Kidney tubule cell (primary cell): ENCODE measurements at regions not wholly inside any gene's neighbourhood (a gene's known extent, or its start where the extent isn't known, plus 50 kb on each side); places are given as distances from the start of the nearest gene placed in this dataset.
"Not testable (repeated sequence)": the region's sequence is repeated elsewhere in the genome, so short reads cannot be mapped to it uniquely, and the experiment has no call there.

ENCODE experiments used
- DNase-seq: peaks from one replicate; pipeline ENCODE4 v3.0.0-alpha.2; 2018; ENCODE audit warnings: low spot score

DNA sequence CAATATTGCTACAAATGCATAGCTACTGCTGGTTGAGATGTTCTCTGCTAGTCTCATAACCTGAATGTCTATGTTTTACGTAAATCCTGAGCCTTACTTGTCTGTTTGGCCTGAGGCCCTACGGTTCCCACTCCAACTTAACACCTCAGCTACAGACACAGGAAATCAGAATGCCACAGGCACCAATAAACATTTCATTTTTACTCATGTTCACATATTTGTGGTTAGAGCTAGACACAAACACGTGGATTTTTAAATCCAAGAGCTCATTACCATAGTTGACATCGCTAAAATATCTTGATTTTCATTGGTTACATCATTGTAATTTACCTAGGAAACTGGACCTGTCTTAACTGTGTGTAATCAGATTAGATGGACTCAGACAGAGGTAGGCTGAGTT lies 263.8 kb upstream of the CDH19 start:
- peak; percentile 10 for DNase-seq

DNA sequence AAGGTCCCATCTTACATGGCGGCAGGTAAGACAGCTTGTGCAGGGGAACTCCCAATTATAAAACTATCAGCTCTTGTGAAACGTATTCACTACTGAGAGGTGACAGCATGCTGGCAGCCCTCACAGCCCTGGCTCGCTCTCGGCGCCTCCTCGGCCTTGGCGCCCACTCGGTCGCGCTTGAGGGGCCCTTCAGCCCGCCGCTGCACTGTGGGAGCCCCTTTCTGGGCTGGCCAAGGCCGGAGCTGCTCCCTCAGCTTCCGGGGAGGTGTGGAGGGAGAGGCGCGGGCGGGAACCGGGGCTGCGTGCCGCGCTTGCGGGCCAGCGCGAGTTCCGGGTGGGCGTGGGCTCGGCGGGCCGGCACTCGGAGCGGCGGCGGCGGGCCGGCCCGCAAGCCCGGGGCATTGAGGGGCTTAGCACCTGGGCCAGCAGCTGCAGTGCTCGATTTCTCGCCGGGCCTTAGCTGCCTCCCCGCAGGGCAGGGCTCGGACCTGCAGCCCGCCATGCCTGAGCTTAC lies 262.6 kb upstream of the CDH19 start:
- DNase-seq = not testable (repeated sequence)

DNA sequence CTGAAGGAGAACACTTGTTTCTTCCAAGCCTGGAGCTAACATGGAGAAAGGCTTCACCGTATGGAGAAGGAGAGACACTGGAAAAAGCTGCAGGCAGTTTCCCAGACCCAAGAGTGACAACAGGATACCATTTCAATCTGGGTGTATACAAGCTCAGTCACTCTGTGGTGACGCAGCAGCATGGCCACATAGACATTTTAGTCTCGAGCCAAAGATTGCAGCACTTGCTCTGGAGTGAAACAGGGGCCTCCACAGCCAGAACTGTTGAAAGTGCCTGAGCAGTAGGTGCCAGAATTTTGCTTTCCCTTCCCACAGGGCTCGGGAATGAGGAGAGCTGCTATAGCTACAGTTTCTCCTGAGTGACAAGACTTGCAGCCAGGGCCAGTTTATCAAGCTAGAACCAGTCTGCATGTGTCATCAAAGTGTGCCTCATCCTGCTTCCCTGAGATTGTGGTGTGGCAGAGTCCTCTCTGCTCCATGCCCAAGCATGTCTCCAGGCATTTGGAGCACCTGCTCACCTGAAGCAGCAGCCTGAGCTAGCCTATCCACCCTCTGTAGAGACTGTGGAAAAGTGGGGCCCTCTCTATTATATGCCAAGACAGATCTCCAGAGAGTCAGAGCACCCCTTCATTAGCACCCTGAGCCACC lies 234.6 kb upstream of the CDH19 start:
- no peak for DNase-seq

DNA sequence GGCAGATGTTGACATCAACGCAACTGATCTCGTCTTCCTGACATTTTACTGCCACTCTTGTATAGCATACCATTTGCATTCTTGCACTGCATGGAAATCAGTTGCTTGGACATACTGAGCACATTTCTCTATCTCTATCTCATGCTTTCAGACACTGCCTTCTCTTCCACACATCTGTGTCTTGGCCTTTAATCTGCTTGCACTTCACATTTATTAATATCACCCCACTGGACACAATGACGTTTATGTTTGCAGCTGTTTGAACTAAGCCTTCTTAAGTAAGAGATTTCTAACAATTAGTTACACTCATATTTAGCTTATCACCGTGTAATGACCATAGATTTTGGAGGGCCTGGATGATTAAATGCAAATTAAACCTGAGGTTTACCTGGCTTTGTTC lies 229.8 kb upstream of the CDH19 start:
- no peak for DNase-seq

DNA sequence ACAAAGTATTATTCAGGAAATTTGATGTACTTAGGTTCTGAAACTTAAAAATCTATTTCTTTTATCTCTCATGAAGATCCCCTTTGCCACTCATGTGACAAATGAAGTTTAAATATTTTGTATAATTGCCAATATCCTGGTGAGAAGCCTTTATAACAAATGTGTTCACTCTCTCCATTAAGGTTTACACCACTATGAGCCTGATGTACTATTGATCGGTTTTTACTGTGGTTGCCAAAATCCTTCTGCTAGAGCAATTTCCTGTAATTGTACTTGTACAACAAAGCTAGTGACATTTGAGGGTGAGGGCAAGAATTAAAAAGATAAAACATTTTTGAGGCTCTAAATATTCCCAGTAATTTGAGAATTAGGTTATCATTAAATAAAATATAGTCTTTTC lies 222.3 kb upstream of the CDH19 start:
- no peak for DNase-seq

DNA sequence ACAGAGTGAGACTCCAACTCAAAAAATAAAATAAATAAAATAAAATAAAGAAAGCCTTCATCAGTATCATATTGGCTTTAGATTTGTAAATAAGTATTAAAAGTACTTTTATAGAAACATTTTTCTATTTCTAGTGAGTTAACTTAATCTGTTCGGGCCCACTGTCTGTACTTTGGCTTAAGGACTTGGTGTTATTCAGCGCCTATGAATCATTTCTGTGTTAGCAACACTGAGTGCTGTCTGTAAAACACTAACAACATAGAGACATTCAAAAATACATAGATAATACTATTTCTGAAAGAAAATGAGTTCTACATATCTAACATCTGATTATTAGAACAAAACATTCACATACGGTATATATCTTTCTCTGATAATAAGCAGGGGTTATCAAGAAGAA lies 221.5 kb upstream of the CDH19 start:
- DNase-seq = no peak

DNA sequence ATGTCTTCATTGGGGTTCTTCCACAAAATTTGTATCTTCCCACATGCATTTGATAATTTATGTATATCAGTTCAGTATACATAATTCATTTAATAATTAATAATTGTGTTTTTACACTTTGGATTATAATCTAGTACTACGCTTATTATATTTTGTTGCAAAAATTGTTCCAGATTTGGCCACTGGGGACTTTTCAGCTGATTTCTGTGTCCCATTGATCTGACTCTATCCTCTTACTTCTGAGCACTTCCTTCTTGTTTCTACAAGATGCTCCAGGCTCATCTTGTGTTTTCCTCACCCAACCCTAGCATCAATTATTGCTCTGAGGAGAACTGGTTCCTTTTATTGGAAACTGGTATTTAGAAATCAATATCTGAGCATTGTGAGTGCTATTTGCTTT lies 215.3 kb upstream of the CDH19 start:
- DNase-seq = no peak

DNA sequence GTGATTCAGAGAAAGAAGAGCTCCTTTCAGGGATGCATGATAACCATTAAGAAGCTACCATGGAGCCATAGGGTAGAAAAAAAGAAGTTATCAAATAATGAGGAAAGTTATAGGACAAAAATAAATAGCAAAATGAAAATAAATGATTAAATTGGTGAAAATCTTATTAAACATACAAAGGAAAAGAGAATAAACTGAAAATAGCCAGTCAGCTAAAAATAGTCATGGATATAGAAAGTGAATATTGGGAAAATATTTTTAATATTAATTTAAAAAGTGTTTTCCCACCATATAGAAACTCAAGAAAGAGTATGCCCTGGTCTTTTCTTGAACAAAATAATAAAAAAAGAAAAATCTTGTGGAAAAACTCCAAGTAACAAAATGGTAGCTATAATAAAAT lies 209.2 kb upstream of the CDH19 start:
- DNase-seq = no peak

DNA sequence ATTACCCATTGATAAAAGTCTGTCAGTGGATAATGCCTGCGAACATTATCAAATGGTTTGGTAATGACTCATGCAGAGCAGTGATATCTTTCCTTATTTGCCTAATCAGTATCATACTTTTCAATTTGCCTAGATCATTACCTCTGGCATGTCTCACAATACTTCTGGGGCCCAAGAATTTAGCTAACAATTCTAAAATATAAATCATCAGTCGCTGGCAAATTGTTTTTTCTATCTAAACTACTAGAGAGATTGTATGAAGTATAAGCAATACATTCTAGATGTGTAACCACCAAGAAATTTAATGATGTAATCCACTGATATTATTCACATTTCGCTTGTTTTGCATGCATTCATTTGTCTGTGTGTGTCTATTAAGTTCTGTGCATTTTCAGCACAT lies 191.2 kb upstream of the CDH19 start:
- DNase-seq = no peak

DNA sequence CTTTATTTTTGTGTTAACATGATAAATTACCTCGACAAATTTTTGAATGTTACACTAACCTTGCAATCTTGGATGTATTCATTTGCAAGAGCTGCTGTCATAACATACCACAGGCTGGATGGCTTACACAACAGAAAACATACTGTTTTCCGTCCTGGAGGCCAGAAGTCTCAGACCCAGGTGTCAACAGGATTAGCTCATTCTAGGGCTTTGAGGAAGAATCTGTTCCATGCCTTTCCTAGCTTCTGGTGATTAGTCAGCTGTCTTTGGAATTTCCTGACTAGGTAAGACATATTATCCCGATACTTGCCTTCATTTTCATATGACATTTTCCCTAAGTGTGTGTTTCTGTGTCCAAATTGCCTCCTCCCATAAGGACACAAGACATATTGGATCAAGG lies 188.6 kb upstream of the CDH19 start:
- DNase-seq = peak; percentile 43

DNA sequence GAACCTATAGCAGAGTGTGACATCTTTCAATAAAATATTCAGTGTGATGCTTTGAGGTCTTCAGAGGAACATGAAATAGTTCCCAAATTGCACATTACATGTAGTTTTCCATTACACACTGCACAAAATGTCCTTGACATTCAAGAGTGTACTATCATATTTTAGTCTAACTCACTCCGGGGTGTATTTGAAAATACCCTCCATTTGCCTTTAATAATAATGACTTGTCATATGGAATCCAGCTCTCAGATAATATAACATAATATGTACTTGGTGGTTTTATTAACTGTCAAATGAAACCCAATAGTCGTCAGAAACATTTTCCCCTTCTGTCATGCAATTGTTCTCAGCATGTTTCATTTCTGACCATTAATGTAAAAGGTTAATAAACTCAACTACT lies 176.7 kb upstream of the CDH19 start:
- no peak for DNase-seq

DNA sequence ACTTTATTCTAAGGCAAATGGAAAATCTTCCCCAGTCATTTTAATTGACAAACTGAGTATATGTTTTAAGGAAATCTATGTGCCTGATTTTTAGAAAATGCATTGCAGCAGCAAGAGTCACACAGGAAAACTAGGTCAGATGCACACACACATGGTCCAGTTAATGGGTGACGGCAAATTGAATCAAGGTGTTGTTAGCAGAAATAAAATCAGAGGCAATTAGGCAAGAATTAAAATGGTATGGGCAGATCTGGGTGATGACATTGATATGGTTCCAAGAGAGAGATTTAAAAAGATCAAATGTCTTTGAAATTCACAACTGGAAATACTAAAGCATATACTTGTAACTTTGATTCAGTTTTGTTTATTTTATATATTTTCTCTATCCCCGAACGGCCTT lies 174.2 kb upstream of the CDH19 start:
- DNase-seq = no peak

DNA sequence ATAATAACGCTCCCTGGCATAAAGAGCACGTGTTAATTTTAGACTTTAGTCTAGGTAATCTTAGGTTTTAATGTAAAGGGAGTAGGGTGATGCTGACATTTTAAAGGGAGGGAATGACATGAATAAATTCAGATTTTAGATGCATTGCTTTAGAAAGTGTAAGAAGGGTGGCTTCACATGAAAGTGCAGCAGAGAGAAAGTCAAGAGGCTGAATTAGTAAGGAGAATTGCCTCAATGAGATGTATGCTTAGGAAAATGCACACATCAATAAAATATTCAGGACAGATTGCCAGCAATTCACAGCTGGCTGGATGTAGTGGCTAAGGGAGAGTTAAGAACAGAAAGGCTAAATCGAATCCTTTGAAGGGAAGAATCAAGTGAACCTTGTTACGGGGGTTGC lies 165.5 kb upstream of the CDH19 start:
- DNase-seq = no peak

DNA sequence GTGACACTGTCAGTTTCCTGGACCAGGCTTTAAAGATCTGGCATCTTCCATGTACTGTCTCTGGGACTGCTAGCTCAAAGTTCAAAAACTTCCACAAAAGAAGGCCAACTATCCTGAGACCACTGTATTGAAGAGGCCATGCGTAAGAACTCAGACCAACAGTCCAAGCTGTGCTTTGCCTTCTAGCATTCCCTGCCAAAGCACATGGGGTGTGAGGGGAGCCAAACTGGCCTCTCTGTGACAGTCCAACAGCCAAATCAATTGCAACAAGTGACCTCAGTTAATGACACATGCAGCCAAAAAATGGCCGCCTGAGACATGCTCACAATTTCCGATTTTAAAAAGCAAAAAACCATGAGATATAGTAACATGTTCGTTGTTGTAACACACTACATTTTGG lies 160.3 kb upstream of the CDH19 start:
- DNase-seq = no peak

DNA sequence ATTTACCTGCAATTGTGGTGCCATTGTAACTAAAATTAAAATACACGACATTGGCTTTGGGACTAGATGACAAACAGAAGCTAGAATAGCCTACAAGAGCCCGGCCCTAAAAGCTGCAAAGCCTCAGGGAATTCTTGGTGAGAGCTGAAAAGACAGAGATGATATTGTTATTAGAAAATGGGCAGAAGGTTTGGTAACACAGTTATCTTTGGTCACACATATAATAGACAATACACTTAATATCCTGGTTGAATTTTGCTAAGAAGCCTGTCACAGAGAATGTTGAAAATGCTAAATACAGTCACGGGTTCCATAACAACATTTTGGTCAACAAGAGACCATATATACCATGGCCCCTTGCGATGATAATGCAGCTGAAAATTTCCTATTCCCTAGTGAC lies 157.3 kb upstream of the CDH19 start:
- DNase-seq = no peak

DNA sequence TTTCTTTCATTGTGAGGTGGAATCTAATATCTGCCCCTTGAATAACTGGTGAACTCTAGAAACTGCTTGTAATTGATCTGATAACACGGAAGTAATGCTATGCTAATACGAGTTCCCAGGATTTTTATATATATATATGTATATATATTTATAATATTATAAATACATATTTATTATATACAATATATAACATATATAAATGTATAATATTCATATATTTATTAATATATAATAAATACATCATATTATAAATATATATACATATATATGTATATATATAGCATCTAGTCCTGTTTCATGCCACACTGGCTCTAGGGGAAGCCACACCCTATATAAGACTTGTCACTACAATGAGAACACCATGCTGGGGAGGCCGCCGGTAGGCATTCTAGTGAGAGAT lies 156.7 kb upstream of the CDH19 start:
- DNase-seq = no peak

DNA sequence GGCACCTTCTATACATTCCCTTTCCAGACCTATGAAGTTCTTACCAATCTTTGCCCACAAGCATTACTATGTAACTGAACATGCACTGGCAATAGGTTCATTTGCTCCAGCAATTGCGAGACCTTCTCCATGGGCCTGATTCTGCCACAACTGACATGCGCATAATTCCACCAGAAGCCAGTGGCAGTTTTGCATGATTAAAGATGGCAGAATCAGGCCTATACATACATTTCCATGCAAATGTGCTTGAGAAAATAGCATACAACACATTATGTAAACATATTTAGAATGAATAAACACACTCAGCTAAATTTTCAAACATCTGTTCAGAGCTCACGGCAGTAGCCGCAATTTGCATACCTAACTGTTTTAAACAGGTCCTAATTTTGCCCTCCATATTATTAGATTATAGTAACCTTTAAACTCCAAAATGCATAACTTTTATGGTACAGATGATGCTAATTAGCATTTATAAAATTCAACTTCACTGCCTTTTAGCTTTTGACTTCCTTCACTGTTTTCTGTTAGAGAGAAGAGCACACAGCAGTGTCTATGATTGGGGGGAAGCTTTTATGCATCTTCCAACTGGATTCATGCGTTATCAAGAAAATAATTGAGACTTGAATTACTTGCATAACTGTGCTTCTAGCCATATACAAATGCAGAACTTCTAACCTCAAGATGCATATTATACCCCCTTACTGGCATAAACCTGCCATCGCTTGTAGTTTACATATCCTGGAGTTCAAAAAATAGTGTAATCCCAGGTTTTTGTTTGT lies 155.3 kb upstream of the CDH19 start:
- DNase-seq = no peak

DNA sequence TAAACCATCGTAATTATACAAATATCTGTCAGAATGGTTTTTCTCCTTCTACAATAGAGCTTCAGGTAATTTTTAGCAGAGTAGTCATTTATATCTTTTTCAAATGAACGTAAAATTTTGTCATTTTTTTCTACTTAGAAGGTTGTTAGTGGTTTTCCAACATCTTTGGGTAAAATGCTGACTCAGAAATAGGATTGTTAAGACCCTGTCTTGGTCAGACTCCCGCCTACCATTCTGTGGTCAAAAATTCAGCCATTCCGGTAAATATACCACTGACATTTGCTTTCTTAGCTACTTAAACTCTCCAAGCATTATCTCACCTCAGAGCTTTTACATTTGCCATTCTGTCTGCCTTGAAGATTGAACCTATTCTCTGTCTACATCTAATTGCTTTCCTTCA lies 154.1 kb upstream of the CDH19 start:
- DNase-seq = no peak

DNA sequence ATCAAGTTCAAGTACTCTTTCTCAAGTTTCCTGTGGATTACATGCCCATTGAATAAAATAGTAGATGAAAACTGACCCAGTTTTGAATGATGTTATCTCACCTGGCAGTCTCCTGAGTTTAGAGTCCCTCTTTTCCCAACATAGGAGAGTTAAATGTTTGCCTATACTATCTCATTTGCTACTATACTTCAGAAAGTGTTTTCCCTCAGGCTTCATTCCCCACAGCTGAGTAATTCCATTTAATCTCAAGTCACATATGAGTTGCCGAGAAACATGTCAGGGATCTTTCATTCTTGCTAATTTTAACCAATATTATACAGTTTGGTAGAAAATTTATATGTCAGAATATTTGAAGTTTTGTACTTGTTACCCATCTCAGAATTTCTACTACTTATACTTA lies 150.4 kb upstream of the CDH19 start:
- DNase-seq = no peak

DNA sequence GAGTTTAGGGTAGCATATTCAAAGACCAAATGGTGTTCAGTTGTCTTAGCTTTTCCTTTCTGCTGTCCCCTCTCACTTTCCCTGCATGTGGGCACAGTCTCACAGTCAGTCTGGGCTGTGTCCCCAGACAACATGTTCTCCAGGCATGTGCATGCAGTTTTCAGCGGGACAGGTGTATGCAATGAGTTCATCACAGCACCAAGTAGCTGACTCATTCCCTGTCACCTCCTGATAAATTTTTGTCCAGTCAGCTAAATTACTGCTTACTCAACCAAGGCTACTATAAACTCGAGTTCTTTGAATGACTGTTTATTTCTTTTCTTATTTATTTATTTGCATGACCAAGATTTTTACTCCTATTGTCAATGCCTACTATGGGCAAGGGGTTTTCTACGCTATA lies 148.8 kb upstream of the CDH19 start:
- peak; percentile 8 for DNase-seq

DNA sequence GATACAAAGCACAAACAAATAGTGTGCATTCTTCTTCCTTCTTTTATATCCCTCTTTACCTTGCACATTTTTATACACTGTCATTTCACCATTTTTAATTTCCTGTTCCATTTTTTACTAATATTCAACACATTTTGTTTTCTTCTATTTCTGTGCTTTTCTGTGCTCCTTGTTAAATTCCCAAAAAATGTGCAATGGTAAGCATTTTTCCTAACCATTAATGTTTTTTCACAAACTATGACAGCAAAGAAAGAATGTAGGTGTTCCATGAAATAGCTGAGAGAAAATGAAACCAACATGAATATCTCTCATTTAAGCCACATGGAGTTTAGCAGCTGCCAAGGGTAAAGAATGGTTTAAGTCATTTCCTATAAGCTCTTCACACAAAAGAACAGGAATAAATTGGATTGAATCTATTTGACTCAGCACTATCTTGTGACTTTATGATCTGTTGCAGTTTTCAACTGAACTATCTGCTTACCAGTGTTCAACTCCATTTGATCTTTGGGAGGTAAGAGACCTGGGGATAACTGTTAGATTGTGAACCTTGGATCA lies 145.7 kb upstream of the CDH19 start:
- no peak for DNase-seq

DNA sequence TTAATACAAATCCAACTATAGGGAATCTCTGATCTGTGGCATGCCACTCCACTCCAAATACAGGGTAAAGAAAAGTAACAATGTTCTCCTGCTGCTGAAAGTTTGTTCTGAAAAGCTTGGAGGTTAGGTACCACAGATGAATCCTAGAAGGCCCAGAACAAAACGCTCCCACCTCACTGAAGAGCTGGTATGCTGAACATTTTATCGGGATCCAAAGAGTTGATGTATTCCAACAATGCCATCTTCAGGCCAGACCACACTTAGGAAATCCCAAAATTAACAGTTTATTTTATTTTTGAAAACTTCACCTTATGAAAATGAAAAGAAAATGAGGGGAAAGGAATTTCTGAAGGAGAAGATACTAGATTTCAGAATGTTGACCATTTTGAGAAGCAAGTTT lies 145.1 kb upstream of the CDH19 start:
- DNase-seq = no peak

DNA sequence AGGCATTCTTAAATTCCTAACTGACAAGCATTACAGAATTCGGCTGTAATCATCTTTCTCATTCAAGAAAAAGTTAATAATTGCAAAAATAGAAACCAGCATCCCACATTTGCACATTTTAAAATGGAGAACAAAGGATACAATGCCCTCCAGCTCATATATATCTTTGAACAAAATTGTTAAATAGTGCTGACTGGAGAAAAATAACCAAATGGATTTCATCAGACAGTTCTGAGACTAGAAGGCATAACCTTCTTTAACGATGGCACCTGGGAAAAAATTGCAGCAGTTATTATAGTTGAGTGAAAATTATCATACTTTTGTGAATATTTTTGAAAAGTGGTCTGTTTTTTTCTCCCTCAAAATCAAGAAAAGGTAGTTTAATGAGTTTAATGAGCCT lies 138.9 kb upstream of the CDH19 start:
- no peak for DNase-seq

DNA sequence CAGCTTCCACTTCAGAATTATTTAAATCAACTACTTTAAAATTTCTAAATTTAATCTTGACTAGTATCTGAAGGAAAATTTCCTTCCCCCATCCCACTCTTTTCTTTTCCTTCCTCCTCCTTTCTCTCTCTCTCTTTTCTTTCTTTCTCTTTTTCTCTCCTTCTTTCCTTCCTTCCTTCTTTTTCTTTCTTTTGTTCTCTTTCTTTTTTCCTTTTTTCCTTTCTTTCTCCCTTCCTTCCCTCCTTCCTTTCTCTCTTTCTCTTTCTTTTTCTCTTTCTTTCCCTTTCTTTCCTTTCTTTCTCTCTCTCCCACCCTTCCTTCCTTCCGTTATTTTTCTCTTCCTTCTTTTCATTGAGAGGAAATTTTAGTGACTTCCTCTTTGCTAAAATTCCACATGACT lies 132.0 kb upstream of the CDH19 start:
- DNase-seq = no peak
